Uterus (tissue), 3 donors: ENCODE measurements at regions not wholly inside any gene's neighbourhood (a gene's known extent, or its start where the extent isn't known, plus 50 kb on each side); places are given as distances from the start of the nearest gene placed in this dataset.
"Not testable (repeated sequence)": the region's sequence is repeated elsewhere in the genome, so short reads cannot be mapped to it uniquely, and the experiment has no call there.

ENCODE experiments used
- DNase-seq, 2 donors: peaks; one replicate each; pipeline ENCODE4 v3.0.0-alpha.2; 2019 to 2020
- H3K27ac ChIP-seq, 2 donors: fragments of 200-600 bp; sonication (generic); 1 replicate in 1 of 2; 2 replicates in 1 of 2; pipeline ENCODE4 v1.5.1; 2016 to 2018
- H3K27me3 ChIP-seq, 2 donors: fragments of 200-600 bp; sonication (generic); one replicate each; pipeline ENCODE4 v1.5.1; 2018 to 2019; ENCODE audit warnings: control low read depth in 1 of 2
- H3K36me3 ChIP-seq, 2 donors: fragments of 200-600 bp; sonication (generic); one replicate each; pipeline ENCODE4 v1.5.1; 2019; ENCODE audit warnings: control low read depth in 1 of 2
- H3K4me1 ChIP-seq, 2 donors: fragments of 200-600 bp; sonication (generic); one replicate each; pipeline ENCODE4 v1.5.1; 2018 to 2019; ENCODE audit warnings: control low read depth in 1 of 2
- H3K4me3 ChIP-seq, 2 donors: fragments of 200-600 bp; sonication (generic); 1 replicate in 1 of 2; 2 replicates in 1 of 2; pipeline ENCODE4 v1.5.1; 2018 to 2019; ENCODE audit warnings: mild to moderate bottlenecking in 1 of 2
- H3K9me3 ChIP-seq, 2 donors: fragments of 200-600 bp; sonication (generic); one replicate each; pipeline ENCODE4 v1.5.1; 2019; ENCODE audit warnings: control low read depth in 1 of 2
- POLR2A ChIP-seq, 2 donors: fragments of 450-650 bp; IDR thresholded peaks; one replicate each; pipeline ENCODE4 v1.6.1; 2016; ENCODE audit warnings: antibody characterized with exemption in 2 of 2, mild to moderate bottlenecking in 1 of 2, moderate library complexity in 1 of 2
- intact Hi-C: fragments of 100-400 bp; cut with DNase I; formaldehyde crosslinking; loops from one replicate; pipeline ENCODE4 v1.15.1; 2023; ENCODE audit warnings: low total_unique reads
- TF ChIP-seq, protein P1 (sequence below), 4 experiments: fragments of 200-600 bp in 2 of 4; fragments of 450-650 bp in 2 of 4; sonication (generic) in 2 of 4; IDR thresholded peaks; one replicate each; pipeline ENCODE4 v1.5.1; 2016 to 2019; ENCODE audit warnings: antibody characterized with exemption in 4 of 4, mild to moderate bottlenecking in 2 of 4, moderate library complexity in 1 of 4
- donor health status: DM: yes; HTN: yes; CAD: no.

DNA sequence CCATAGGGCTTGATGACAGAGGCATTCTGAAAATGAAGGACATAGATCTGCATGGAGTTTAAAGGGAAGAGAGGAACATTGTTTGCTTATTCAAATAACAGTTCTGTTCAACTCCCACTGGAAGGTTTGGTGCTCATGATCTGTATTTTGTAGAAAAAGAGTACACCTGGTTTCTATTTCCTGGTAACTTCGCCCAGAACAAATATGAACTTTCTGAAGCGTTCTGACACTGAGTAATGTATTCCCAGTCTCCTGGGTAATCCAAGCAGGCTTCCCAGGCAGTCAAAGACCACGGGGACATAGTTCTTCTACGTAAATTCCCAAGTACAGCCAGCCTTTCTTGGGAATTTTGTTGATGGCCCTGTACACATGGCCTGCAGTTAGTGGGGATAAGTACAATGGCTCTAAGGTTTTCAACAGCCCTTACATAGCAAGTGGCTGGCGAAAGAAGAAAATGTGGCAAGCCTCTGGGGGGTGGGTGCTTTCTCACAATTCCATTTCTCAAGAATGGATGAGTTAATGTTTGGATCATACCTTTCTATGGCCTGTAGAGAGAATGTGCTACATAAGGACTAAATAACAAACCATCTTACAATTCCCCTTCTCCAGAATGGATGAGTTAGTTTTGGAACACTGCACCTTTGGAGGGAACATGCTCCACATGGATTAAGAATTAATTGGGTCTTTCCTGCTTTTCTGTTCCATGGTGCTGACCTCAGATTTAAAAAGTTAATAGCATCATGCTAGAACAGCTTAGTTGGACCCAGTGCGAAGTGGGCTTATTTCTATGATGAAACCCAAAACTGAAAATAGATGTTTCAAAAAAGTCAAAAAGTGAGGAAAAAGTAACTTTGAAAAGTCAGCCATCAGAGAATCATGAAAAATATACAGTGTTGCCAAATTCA lies 52.7 kb downstream of the COL6A6 start:
- Histone ChIP-seq H3K4me1 (no peaks in the 10 kb centered on the region), H3K4me3 (no peak overlapping the region), H3K27ac (no peak overlapping the region), H3K9me3 (no peaks in the 10 kb centered on the region), H3K27me3 (no peaks in the 10 kb centered on the region), H3K36me3 (no peaks in the 10 kb centered on the region)
- no peak for DNase-seq
- no peak for TF ChIP-seq POLR2A (IDR thresholded peaks at IDR 0.05)
- TF ChIP-seq, protein P1, sequence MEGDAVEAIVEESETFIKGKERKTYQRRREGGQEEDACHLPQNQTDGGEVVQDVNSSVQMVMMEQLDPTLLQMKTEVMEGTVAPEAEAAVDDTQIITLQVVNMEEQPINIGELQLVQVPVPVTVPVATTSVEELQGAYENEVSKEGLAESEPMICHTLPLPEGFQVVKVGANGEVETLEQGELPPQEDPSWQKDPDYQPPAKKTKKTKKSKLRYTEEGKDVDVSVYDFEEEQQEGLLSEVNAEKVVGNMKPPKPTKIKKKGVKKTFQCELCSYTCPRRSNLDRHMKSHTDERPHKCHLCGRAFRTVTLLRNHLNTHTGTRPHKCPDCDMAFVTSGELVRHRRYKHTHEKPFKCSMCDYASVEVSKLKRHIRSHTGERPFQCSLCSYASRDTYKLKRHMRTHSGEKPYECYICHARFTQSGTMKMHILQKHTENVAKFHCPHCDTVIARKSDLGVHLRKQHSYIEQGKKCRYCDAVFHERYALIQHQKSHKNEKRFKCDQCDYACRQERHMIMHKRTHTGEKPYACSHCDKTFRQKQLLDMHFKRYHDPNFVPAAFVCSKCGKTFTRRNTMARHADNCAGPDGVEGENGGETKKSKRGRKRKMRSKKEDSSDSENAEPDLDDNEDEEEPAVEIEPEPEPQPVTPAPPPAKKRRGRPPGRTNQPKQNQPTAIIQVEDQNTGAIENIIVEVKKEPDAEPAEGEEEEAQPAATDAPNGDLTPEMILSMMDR (IDR thresholded peaks at IDR 0.05), result no peak
- intact Hi-C loops, result no loop called here

DNA sequence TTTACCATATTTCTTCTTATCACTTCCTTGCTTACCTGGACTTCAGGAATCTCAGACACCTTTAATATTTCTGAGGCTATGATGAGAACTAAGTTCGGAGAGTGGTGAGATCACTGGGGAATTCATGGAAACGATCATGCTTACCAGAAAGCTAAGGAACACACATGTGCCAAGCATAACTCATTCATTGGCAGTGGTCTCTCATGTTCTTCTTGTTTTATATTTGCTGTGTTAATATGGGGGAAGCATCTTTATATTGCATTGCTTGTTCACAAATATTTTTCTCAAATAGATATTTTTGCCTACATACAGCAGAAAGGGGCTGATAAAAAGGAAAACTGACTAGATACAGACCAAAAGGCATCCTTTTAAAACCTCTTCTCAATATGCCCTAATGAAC lies 55.8 kb downstream of the COL6A6 start:
- DNase-seq, result no peak
- Histone ChIP-seq H3K4me3 (no peak overlapping the region), H3K27ac (no peak overlapping the region), H3K36me3 (no peaks in the 10 kb centered on the region), H3K27me3 (no peaks in the 10 kb centered on the region), H3K9me3 (no peaks in the 10 kb centered on the region), H3K4me1 (no peaks in the 10 kb centered on the region)
- TF ChIP-seq POLR2A (IDR thresholded peaks at IDR 0.05), result no peak
- TF ChIP-seq, protein P1 (IDR thresholded peaks at IDR 0.05), result no peak
- intact Hi-C loops, result no loop called here

DNA sequence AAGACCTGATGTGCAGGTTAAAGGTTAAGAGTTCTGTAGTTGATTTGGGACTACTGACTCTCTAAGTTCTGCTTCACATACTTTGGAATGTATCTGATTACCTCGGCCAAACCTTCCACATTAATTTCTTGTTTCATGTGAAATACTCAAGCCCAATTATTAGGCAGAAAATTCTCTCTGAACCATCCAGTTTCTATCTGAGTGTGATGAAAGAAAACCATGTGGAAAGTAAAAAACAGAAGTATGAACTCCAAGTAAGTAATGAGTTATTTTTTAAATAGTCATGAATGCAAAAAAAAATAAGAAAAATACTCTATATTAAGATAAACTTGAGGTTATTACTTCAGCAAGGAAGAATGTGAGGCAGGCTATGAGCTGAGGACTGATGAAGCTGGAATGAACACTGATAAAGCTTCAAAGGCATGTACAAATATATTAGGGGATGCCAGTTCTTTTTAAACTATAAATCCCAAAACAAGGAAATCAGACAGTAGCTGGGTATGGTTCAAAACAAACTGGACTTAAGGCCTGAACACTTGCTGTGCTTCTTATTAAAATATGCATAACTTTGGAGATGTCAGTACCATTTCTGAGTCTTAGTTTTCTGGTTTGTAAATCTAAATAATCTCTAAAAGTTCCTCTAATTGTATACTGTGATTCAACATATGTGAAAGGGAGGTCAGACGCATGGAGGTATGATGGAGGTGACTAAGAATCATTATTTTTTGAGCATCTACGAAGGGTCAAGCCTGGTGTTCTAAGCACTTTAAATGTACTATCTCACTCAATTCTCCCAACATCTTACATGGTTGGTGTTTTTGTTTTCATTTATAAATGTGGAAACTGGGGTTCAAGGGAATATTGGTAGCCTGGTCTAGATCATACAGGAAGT lies 59.6 kb downstream of the COL6A6 start:
- peak overlapping the region in 1 of 2 donors; percentile 11 for H3K27ac ChIP-seq
- no peaks in the 10 kb centered on the region for H3K4me1 ChIP-seq

DNA sequence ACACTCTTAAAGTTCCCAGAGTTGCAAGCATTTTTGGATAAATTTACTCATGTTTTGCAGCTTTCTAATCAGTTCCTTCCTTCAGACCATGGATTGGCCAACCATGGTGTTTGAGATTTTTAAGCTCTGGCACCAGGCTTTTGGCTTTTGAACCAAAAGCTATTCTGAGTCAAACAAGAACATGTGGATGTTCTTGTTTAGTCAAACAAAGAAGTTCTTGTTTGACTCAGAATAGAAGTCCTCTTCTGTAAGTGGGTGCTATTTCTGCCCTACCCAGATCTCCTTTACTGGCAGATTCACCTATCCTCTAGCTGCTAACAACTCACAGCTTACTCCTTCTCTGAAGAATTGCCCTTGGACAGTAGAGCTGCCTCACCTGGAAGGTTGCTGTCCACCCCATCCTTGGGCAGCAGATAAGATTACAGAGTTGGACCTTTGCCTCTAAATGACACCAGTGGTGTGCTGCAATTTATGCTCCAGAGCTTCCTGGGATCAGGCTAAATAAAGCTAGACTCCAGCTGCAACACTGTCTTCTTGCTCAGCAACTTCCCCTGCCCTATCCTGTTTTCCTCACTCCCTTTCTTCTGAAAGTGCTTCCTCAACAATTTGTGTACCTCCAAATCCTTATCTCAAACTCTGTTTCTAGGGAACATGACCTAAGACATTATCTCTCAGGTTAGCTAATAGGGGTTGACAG lies 65.6 kb downstream of the COL6A6 start:
- no peak for TF ChIP-seq POLR2A (IDR thresholded peaks at IDR 0.05)
- TF ChIP-seq, protein P1 (IDR thresholded peaks at IDR 0.05), result no peak
- intact Hi-C loops, result no loop called here
- Histone ChIP-seq H3K4me1 (no peaks in the 10 kb centered on the region), H3K4me3 (no peak overlapping the region), H3K36me3 (no peaks in the 10 kb centered on the region), H3K9me3 (no peaks in the 10 kb centered on the region), H3K27ac (peak overlapping the region; percentile 24 to 30), H3K27me3 (no peaks in the 10 kb centered on the region)
- DNase-seq, result peak in 1 of 2 donors; percentile 15

More for the DNA sequence above, 59.6 kb downstream of the COL6A6 start:
- DNase-seq, result no peak
- no peak for TF ChIP-seq POLR2A (IDR thresholded peaks at IDR 0.05)
- TF ChIP-seq, protein P1 (IDR thresholded peaks at IDR 0.05), result no peak
- no peak overlapping the region for H3K4me3 ChIP-seq
- H3K9me3 ChIP-seq, result no peaks in the 10 kb centered on the region
- H3K27me3 ChIP-seq, result no peaks in the 10 kb centered on the region
- no peaks in the 10 kb centered on the region for H3K36me3 ChIP-seq
- intact Hi-C loops, result no loop called here

DNA sequence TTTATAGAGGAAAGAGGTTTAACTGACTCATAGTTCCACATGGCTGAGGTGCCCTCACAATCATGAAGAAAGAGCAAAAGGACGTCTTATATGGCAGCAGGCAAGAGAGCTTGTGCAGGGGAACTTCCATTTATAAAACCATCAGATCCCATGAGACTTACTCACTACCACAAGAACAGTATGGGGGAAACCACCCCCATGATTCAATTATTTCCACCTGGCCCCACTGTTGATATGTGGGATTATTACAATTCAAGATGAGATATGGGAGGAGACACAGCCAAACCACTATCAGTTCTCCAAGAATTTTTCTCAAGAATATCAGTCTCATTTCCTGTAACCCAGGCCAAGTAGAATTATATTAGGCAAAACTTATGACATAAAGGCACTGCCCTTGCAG lies 77.8 kb downstream of the COL6A6 start:
- H3K4me1 ChIP-seq, H3K36me3 ChIP-seq, intact Hi-C loops, DNase-seq, H3K27me3 ChIP-seq, H3K9me3 ChIP-seq, H3K4me3 ChIP-seq, H3K27ac ChIP-seq: not testable (repeated sequence)
